PC-3 (cell line): ENCODE measurements at regions not wholly inside any gene's neighbourhood (a gene's known extent, or its start where the extent isn't known, plus 50 kb on each side); places are given as distances from the start of the nearest gene placed in this dataset.

Experiments used
- ATAC-seq: fragments of 200-7000 bp; cut with Tn5 transposase; 2 replicates; pipeline ENCODE4 v1.9.1; 2020; ENCODE audit warnings: mild to moderate bottlenecking, moderate library complexity
- BruUV-seq: library from RNA; stranded (reverse); fragments of 400-500 nt; replicated peaks from 2 replicates; lab custom pipeline; 2021; lab: Mats Ljungman, UMichigan
- CTCF ChIA-PET: fragments of 300-600 bp; sonication (Branson Sonifier 250); formaldehyde crosslinking; loops from one replicate; lab custom pipeline; 2022; ENCODE audit warnings: antibody characterized with exemption; lab: Charles Lee
- POLR2A ChIA-PET: fragments of 300-600 bp; sonication (Branson Sonifier 250); formaldehyde crosslinking; loops from one replicate; lab custom pipeline; 2022; ENCODE audit warnings: antibody characterized with exemption; ENCODE audit not compliant: unreplicated experiment; lab: Charles Lee
- DNase-seq: peaks from one replicate; pipeline ENCODE4 v3.0.0-alpha.2; 2015
- H2AFZ ChIP-seq: fragments of 300-600 bp; sonication (generic); 2 replicates; pipeline ENCODE4 v1.6.0; 2016; ENCODE audit warnings: antibody characterized with exemption, low read length
- H3F3A ChIP-seq: fragments of 300-600 bp; sonication (generic); one replicate; pipeline ENCODE4 v1.6.0; 2017; ENCODE audit warnings: antibody characterized with exemption, low read length, control low read depth, mild to moderate bottlenecking; ENCODE audit not compliant: unreplicated experiment
- H3K27ac ChIP-seq: fragments of 300-600 bp; sonication (generic); 2 replicates; pipeline ENCODE4 v1.5.1; 2016; ENCODE audit warnings: mild to moderate bottlenecking, low read length
- H3K27me3 ChIP-seq: fragments of 300-600 bp; sonication (generic); 2 replicates; pipeline ENCODE4 v1.6.1; 2016; ENCODE audit warnings: low read length, mixed read lengths
- H3K36me3 ChIP-seq: fragments of 300-600 bp; sonication (generic); 2 replicates; pipeline ENCODE4 v1.6.1; 2016; ENCODE audit warnings: low read depth, mixed run types, low read length, mixed read lengths
- H3K4me1 ChIP-seq: fragments of 300-600 bp; sonication (generic); 2 replicates; pipeline ENCODE4 v1.5.1; 2016; ENCODE audit warnings: low read length; ENCODE audit not compliant: insufficient read depth
- H3K4me2 ChIP-seq: fragments of 300-600 bp; sonication (generic); 2 replicates; pipeline ENCODE4 v1.6.0; 2016; ENCODE audit warnings: low read length
- H3K4me3 ChIP-seq: fragments of 300-600 bp; sonication (generic); 2 replicates; pipeline ENCODE4 v1.5.1; 2016; ENCODE audit warnings: mild to moderate bottlenecking, low read length, mixed read lengths
- H3K79me2 ChIP-seq: fragments of 300-600 bp; sonication (generic); 2 replicates; pipeline ENCODE4 v1.6.1; 2017; ENCODE audit warnings: low read length, mixed read lengths
- H3K9ac ChIP-seq: fragments of 300-600 bp; sonication (generic); 2 replicates; pipeline ENCODE4 v1.6.0; 2016; ENCODE audit warnings: mild to moderate bottlenecking, low read length
- H3K9me2 ChIP-seq: fragments of 300-600 bp; sonication (generic); replicated peaks from 2 replicates; pipeline ENCODE4 v1.6.1; 2016; ENCODE audit warnings: mixed run types, low read length, mixed read lengths
- H3K9me3 ChIP-seq: fragments of 300-600 bp; sonication (generic); 2 replicates; pipeline ENCODE4 v1.6.1; 2016; ENCODE audit warnings: low read length, mixed read lengths
- H4K20me1 ChIP-seq: fragments of 300-600 bp; sonication (generic); 2 replicates; pipeline ENCODE4 v1.6.1; 2016; ENCODE audit warnings: low read length, mixed read lengths
- EZH2 ChIP-seq: fragments of 300-600 bp; sonication (generic); IDR thresholded peaks from one replicate; pipeline ENCODE4 v1.6.1; 2017; ENCODE audit warnings: antibody characterized with exemption, mild to moderate bottlenecking, low read length; ENCODE audit not compliant: unreplicated experiment
- EZH2phosphoT487 ChIP-seq: fragments of 300-600 bp; sonication (generic); IDR thresholded peaks from 2 replicates; pipeline ENCODE4 v1.6.1; 2018; ENCODE audit warnings: mild to moderate bottlenecking, antibody characterized with exemption, low read length, borderline replicate concordance
- intact Hi-C: fragments of 100-400 bp; cut with micrococcal nuclease; formaldehyde crosslinking; loops from 2 replicates; pipeline ENCODE4 v1.9.0; 2023
- TF ChIP-seq, protein P1 (sequence below): fragments of 300-600 bp; sonication (generic); conservative IDR thresholded peaks from 2 replicates; pipeline ENCODE4 v1.5.1; 2017; ENCODE audit warnings: antibody characterized with exemption, low read depth, mild to moderate bottlenecking, low read length

DNA sequence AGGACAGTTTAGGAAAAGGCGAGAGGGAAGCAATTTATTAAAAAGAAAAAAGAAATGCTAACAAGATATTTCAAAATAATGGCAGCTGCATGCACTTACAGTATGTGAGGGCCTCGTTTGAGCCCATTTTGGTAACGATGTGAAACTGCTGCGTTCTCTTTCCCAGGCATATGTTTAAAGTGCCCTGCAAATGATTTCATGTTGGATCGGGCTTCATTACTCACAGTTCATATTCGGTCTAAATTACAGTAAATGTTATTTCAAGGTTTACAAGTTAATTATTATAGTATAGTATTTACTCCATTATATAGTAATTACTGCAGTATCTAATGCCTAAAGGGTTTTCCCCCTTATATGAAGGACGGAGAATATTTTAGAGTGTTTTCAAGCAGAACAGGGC is 679.1 kb downstream of the BCL11A start:
- ChIA-PET CTCF (no interaction called here), POLR2A (no interaction called here)

DNA sequence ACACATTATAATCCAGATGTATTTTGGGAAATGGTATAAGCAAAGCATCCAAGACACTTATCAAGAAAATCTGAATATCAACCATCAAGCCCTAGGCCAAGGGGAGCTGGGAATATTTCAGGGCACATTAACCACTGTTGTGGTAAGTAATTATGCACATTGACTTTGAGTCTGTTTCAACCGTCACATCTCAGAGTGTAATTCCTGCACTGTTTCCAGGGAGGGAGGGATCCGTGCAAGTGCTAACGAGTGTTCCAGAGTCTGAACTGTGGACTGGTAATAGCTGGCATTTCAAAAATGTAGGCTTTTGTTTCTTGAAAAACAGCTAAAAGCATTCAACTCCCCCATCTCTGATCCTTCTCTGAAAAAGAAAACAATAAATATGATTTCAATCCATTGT is 681.6 kb downstream of the BCL11A start:
- no peak for ATAC-seq
- no peaks in the 10 kb centered on the region for H3K36me3 ChIP-seq

More for the DNA sequence above, 679.1 kb downstream of the BCL11A start:
- Histone ChIP-seq H3K27ac (no peak overlapping the region), H3F3A (no peaks in the 10 kb centered on the region), H3K27me3 (no peaks in the 10 kb centered on the region), H3K9ac (no peak overlapping the region), H3K36me3 (no peaks in the 10 kb centered on the region), H3K4me3 (no peak overlapping the region), H3K79me2 (no peaks in the 10 kb centered on the region), H3K9me2 (no peaks in the 10 kb centered on the region), H4K20me1 (no peaks in the 10 kb centered on the region), H2AFZ (no peak overlapping the region), H3K4me1 (no peaks in the 10 kb centered on the region), H3K4me2 (no peak overlapping the region), H3K9me3 (no peaks in the 10 kb centered on the region)
- no peak for DNase-seq
- no peak for ATAC-seq
- BruUV-seq = no TSS peak
- intact Hi-C loops = no loop called here
- TF ChIP-seq EZH2phosphoT487 (no peak), EZH2 (no peak)
- TF ChIP-seq, protein P1, sequence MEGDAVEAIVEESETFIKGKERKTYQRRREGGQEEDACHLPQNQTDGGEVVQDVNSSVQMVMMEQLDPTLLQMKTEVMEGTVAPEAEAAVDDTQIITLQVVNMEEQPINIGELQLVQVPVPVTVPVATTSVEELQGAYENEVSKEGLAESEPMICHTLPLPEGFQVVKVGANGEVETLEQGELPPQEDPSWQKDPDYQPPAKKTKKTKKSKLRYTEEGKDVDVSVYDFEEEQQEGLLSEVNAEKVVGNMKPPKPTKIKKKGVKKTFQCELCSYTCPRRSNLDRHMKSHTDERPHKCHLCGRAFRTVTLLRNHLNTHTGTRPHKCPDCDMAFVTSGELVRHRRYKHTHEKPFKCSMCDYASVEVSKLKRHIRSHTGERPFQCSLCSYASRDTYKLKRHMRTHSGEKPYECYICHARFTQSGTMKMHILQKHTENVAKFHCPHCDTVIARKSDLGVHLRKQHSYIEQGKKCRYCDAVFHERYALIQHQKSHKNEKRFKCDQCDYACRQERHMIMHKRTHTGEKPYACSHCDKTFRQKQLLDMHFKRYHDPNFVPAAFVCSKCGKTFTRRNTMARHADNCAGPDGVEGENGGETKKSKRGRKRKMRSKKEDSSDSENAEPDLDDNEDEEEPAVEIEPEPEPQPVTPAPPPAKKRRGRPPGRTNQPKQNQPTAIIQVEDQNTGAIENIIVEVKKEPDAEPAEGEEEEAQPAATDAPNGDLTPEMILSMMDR = no peak

DNA sequence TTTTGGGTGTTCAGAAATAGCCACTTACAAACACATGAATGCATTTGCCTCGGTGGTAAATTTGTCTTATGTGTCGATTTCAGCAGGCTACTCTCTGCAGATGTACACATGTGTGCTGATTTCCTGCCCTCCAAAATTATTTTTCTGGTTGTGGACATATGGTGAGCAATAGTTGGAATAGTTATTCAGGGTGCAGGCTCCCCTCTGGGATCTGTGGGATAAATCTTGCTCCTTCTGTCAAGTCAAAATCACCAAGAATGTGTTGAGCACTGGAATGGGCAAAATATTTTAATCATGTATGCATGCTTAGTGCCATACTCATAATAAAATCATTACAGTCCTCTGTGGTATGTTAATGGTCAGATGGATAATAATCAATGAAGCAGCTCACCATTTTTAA is 684.5 kb downstream of the BCL11A start:
- Histone ChIP-seq H3K4me2 (no peak overlapping the region), H3K79me2 (no peaks in the 10 kb centered on the region), H3K9me3 (no peaks in the 10 kb centered on the region), H4K20me1 (no peaks in the 10 kb centered on the region), H3K9me2 (no peaks in the 10 kb centered on the region), H3K9ac (no peak overlapping the region), H3K4me3 (no peak overlapping the region), H2AFZ (no peak overlapping the region), H3K36me3 (no peaks in the 10 kb centered on the region), H3K27me3 (no peaks in the 10 kb centered on the region), H3K4me1 (no peaks in the 10 kb centered on the region), H3K27ac (no peak overlapping the region), H3F3A (no peaks in the 10 kb centered on the region)
- no peak for DNase-seq
- POLR2A ChIA-PET = no interaction called here
- CTCF ChIA-PET = no interaction called here
- ATAC-seq = no peak
- intact Hi-C loops = no loop called here
- BruUV-seq = no TSS peak
- no peak for TF ChIP-seq EZH2phosphoT487
- no peak for TF ChIP-seq EZH2
- TF ChIP-seq, protein P1 = no peak

More for the DNA sequence above, 681.6 kb downstream of the BCL11A start:
- no peak overlapping the region for H3K27ac ChIP-seq
- TF ChIP-seq, protein P1 = no peak
- TF ChIP-seq EZH2phosphoT487 = no peak
- no peak for TF ChIP-seq EZH2
- DNase-seq = no peak
- H3K4me1 ChIP-seq = no peaks in the 10 kb centered on the region
- no peak overlapping the region for H3K9ac ChIP-seq
- no peak overlapping the region for H3K4me2 ChIP-seq
- no peaks in the 10 kb centered on the region for H3K27me3 ChIP-seq
- H3K9me2 ChIP-seq = no peaks in the 10 kb centered on the region
- H3F3A ChIP-seq = no peaks in the 10 kb centered on the region
- H2AFZ ChIP-seq = no peak overlapping the region
- H3K79me2 ChIP-seq = no peaks in the 10 kb centered on the region
- BruUV-seq = no TSS peak
- H4K20me1 ChIP-seq = no peaks in the 10 kb centered on the region
- ChIA-PET POLR2A (no interaction called here), CTCF (no interaction called here)
- H3K9me3 ChIP-seq = no peaks in the 10 kb centered on the region
- no peak overlapping the region for H3K4me3 ChIP-seq
- intact Hi-C loops = no loop called here
